ENCODE measurements at regions not wholly inside any gene's neighbourhood (a gene's known extent, or its start where the extent isn't known, plus 50 kb on each side); places are given as distances from the start of the nearest gene placed in this dataset.

- TF ChIP-seq CTCF (IDR thresholded peaks at IDR 0.05) = no peak
- Histone ChIP-seq H3K27ac (no peak overlapping the region), H3K4me3 (no peak overlapping the region)
- DNase-seq (ENCODE audit: low spot score) = peak; percentile 36
These were observed 53.6 kb upstream of the BHLHE23 start for GRCh38 chr20:63060057-63060991.

GRCh38 chr20:63059684-63060056 is 52.9 kb upstream of the BHLHE23 start:
- no peak for TF ChIP-seq CTCF (IDR thresholded peaks at IDR 0.05)
- peak; percentile 68 for DNase-seq (ENCODE audit: low spot score)

GRCh38 chr20:63058696-63059335 is 52.1 kb upstream of the BHLHE23 start:
- TF ChIP-seq CTCF (IDR thresholded peaks at IDR 0.05) = no peak
- Histone ChIP-seq H3K4me3 (no peak overlapping the region), H3K27ac (no peak overlapping the region)
- DNase-seq (ENCODE audit: low spot score) = peak; percentile 54

More at GRCh38 chr20:63059684-63060056, 52.9 kb upstream of the BHLHE23 start:
- Histone ChIP-seq H3K4me3 (no peak overlapping the region), H3K27ac (no peak overlapping the region)

- no peak overlapping the region for H3K4me3 ChIP-seq
- TF ChIP-seq CTCF (IDR thresholded peaks at IDR 0.05) = no peak
- no peak for DNase-seq (ENCODE audit: low spot score)
- H3K27ac ChIP-seq = no peak overlapping the region
These were observed 50.7 kb upstream of the BHLHE23 start for GRCh38 chr20:63057171-63058117.

GRCh38 chr20:63056236-63057170 is 49.7 kb upstream of the BHLHE23 start:
- peak; percentile 59 for DNase-seq (ENCODE audit: low spot score)
- H3K27ac ChIP-seq = no peak overlapping the region
- TF ChIP-seq CTCF (IDR thresholded peaks at IDR 0.05) = peak; percentile 89

More at GRCh38 chr20:63056236-63057170, 49.7 kb upstream of the BHLHE23 start:
- peak overlapping the region; percentile 16 for H3K4me3 ChIP-seq
